Limb (tissue), 2 donors: ENCODE measurements at regions not wholly inside any gene's neighbourhood (a gene's known extent, or its start where the extent isn't known, plus 50 kb on each side); places are given as distances from the start of the nearest gene placed in this dataset.

ENCODE experiments used
- DNase-seq, 2 donors: peaks; one replicate each; pipeline ENCODE4 v3.0.0-alpha.2; 2016; ENCODE audit errors: extremely low spot score in 2 of 2

- DNase-seq: no peak
Observed at GRCh38 chr7:11895337-11895736, 63.3 kb upstream of the THSD7A start.

DNA sequence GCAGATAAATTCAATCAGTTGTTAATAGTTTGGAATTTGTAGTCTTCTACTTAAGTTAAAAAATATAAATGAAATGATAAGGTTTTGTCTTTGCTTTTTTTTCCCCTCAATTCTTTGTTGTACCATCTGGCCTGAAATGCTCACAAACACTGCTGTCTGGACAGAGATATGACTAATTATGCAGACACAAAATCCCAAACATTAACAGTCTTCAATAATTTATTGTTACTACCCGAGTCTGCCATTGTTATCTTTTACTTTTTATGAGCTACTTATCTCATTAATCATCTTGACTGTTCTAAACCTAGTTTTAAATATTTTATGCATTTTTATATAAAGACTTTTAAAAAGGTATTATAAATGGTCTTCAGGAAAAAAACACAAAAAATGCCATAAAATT is 64.7 kb upstream of the THSD7A start:
- no peak for DNase-seq

- no peak for DNase-seq
Observed at GRCh38 chr7:11899247-11899646, 67.2 kb upstream of the THSD7A start.

- DNase-seq: no peak
Observed at GRCh38 chr7:11910253-11910652, 78.3 kb upstream of the THSD7A start.

GRCh38 chr7:11911900-11912299 is 79.9 kb upstream of the THSD7A start:
- DNase-seq: no peak

GRCh38 chr7:11914645-11915044 is 82.6 kb upstream of the THSD7A start:
- DNase-seq: no peak

- no peak for DNase-seq
Observed at GRCh38 chr7:11923376-11923930, 91.5 kb upstream of the THSD7A start.

DNA sequence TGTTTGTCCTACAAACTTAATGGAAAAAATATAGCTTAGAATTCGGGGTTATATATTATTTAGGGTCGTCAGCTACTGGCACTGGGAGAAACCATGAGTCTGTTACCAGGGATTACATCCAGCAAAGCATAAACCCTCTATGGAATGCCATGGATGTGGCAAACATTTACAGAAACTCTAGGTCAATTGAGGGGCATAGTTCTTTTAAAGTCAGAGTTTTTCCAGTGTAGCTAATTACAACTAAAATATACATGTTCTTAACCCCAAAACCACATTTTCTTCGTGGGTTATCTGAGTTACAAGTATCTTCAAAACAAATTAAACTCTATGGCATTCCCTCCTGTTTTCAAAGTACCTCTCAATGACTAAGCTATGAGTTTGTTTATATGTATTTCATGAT is 99.3 kb upstream of the THSD7A start:
- DNase-seq: no peak

- DNase-seq: no peak
Observed at GRCh38 chr7:11934796-11935195, 102.8 kb upstream of the THSD7A start.

DNA sequence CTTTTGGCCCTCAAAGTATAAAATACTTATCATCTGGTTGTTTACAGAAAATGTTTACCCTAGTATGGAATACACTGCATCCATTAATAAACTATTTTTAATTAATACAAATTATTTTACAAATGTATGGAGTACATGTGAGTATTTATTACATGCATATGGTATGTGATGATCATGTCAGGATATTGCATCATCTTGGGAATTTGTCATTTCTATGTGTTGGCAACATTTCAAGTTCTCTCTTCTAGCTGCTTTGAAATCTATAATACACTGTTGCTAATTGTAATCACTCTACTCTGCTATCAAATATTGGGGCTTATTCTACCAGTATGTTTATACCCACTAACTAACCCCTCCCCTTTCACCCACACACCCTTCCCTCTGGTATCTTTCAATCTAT is 103.9 kb upstream of the THSD7A start:
- DNase-seq: no peak

DNA sequence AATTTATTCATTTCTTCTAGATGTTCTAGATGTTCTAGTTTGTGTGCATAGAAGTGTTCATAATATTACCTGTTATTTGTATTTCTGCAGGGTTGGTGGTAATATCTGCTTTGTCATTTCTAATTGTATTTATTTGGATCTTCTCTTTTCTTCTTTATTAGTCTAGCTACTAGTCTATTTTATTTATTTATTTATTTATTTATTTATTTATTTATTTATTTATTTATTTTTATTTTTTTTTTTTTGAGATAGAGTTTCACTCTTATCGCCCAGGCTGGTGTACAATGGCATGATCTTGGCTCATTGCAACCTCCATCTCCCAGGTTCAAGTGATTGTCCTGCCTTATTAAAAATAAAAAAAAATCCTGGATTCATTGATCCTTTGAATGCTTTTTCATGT is 114.8 kb upstream of the THSD7A start:
- no peak for DNase-seq

DNA sequence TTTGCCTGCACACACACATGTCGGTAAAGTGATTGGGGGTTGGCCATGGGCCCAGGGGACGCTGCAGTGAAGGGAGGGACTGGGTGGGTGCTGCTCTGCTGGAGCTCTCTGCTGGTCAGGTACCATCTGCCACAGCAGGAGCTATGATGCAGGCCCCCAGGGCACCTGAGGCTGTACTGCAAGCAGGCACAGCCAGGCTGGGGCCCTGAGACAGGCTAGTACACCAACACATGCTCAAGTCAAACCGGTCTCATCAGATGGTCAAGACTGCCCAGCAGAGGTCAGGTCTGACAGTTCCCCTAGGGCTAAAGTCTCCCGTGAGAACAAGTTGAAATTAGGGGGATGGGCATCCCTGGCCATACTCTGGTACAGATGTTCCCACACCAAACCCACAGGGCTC is 118.3 kb upstream of the THSD7A start:
- no peak for DNase-seq

DNA sequence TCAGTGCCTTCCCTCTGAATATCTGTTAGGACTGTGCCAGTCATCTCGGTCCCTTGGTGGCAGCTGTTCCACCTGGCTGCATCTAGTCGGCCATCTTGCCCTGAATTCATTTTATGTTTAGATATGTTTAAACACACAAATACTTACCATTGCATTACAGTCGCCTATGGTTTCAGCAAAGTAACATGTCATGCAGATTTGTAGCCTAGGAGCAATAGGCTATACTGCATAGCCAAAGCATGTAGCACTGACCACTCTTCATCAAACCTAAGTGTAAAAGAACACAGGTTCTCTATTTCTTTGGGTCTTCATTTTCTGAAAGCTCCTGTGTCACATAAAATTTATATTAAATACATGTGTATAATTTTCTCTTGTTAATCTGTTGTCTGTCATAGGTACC is 118.9 kb upstream of the THSD7A start:
- no peak for DNase-seq

- DNase-seq: no peak
Observed at GRCh38 chr7:11951909-11952308, 119.9 kb upstream of the THSD7A start.

- no peak for DNase-seq
Observed at GRCh38 chr7:11952972-11953371, 121.0 kb upstream of the THSD7A start.

GRCh38 chr7:11956991-11957390 is 125.0 kb upstream of the THSD7A start:
- DNase-seq: no peak

- DNase-seq: no peak
Observed at GRCh38 chr7:11957956-11958355, 126.0 kb upstream of the THSD7A start.

DNA sequence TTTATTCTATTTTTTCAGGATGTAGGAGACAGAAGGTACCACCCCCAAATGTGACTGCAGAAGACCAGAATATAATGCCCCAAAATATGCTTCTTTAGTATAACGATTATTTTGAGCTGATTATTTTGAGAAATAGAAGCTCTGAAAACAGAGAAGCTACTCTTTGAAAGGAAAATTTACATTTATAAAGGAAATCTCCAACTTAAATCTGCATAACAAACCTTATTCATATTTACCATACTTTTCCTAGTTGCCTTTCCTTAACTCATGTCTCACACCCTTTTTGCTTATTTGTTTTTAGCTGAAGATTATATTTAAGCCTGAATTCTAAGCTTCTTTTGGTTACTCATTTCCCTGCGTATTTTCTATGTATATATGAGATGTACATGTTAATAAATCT is 127.1 kb upstream of the THSD7A start:
- no peak for DNase-seq

DNA sequence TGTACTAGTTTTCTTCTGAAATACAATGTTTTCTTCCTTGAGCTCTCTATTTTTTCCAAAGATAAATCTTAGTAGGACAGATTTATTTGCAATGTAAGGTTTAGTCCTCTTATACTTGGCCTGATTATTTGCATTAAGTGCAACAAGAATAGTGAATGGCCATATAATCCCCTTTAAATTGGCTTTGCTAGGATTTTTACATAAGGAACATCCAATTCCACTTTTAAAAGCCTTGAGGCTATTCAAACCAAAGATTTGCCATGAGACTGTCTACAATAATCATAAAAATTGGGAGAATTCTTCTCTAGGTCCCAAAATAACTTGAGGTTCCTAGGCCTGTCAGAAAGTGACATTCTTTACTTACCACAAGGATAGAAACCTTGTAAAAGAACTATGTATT is 128.6 kb upstream of the THSD7A start:
- no peak for DNase-seq

DNA sequence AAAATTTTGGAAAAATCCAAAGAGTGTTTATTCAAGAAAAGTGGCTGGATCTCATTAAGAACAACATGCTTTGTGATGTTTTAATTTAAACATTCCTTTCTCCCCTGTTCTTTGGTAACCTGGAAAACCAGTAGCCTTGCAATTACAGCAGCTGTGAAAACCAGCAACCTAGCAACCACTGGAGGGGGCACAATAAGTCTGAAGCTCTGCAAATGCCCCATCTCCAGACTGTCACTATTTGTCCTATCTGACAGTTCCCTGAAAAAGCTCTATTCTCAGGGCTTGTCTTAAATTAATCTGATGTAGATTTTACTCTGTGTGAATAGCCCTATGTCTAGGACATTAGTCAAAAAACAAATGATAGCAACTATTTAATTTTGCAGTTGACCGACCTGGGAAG is 137.6 kb upstream of the THSD7A start:
- DNase-seq: no peak

DNA sequence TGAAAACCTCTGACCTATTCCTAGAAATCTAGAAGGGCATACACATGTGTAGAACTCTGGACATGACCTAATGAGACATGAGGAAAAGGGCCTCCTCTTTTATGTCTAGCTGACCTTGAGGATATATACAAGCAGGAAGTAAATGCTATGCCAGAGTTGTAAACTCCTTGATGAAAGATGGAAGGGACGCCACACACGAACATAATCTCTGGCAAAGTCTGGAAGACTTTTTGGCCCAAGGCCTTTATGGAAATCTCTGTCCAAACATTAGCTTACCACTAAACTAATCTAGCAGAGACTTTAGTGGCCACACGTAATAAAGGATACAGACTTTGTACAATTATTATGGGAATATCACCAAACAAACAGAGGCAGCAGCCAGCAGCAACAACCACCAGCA is 138.1 kb upstream of the THSD7A start:
- DNase-seq: no peak

DNA sequence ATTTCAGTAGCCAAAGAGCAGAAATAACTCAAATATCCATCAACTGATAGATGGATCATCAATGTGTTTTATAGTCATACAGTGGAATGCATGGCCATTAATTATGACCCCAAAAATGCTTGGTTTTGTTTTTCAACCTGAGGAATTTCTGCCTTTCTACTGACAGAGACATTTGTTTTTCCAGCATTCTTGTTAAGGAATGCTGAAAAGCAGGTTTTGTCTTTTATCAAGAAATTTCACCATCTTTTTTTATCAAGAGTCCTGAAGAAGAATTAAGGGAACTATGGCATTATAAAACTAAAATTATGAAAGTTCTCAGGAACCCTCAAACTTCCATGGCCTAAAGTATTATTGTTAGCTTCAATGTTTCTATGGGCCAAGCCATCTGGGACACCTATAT is 153.4 kb upstream of the THSD7A start:
- DNase-seq: no peak

DNA sequence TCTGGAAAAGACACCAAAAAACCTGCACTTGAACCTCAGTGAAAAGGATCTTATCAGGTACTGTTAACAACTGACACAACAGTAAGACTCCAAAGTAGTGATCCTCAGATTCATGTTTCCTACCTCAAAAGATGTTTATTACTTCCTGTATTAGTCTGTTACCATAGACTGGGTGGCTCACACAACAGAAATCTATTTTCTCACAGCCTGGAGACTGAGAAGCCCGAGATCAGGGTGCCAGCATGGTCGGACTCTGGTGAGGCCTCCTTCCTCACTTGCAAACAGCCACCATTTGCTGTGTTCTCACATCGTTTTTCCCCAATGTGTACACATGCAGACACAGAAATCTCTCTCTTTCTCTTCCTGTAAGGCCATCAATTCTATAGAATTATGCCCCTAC is 154.0 kb upstream of the THSD7A start:
- no peak for DNase-seq

DNA sequence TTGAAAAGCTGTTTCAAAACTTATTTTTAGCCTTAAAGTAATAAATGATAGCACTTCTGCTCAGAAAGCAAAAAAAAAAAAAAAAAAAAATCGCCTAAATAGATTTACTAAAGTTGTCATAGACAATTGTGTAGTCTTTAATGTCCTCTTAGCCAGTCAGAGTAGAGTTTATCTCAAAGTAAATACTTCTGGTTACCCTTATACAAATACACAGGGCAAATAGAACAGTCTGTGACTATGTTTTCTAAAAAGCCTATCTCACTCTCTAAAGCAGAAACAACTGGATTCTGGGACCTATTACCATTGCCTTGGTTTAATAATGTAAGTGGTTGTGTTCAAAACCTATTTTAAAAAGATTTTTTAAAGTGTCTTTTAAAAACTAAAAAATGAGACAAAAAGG is 156.2 kb upstream of the THSD7A start:
- DNase-seq: no peak
